CD1c-positive myeloid dendritic cell (primary cell): ENCODE measurements at regions not wholly inside any gene's neighbourhood (a gene's known extent, or its start where the extent isn't known, plus 50 kb on each side); places are given as distances from the start of the nearest gene placed in this dataset.

Source experiments
- DNase-seq: peaks from one replicate; pipeline ENCODE4 v3.0.0-alpha.2; 2016; ENCODE audit errors: extremely low spot score

GRCh38 chr2:8160959-8161358, 520.9 kb upstream of the ID2 start:
- no peak for DNase-seq

GRCh38 chr2:8162552-8162951, 519.3 kb upstream of the ID2 start:
- no peak for DNase-seq

- DNase-seq: no peak
Measured at GRCh38 chr2:8165550-8165949, 516.3 kb upstream of the ID2 start.

- no peak for DNase-seq
Measured at GRCh38 chr2:8168022-8168717, 513.7 kb upstream of the ID2 start.

- no peak for DNase-seq
Measured at GRCh38 chr2:8168876-8169424, 512.9 kb upstream of the ID2 start.

GRCh38 chr2:8169443-8169842, 512.4 kb upstream of the ID2 start:
- no peak for DNase-seq

GRCh38 chr2:8170552-8171327, 511.1 kb upstream of the ID2 start:
- no peak for DNase-seq

GRCh38 chr2:8171608-8172007, 510.2 kb upstream of the ID2 start:
- no peak for DNase-seq

- DNase-seq: no peak
Measured at GRCh38 chr2:8172661-8173060, 509.2 kb upstream of the ID2 start.

GRCh38 chr2:8174641-8175257, 507.1 kb upstream of the ID2 start:
- DNase-seq: peak; percentile 16

- DNase-seq: peak; percentile 84
Measured at GRCh38 chr2:8176887-8177286, 505.0 kb upstream of the ID2 start.

- DNase-seq: peak; percentile 72
Measured at GRCh38 chr2:8177566-8177965, 504.3 kb upstream of the ID2 start.

- peak; percentile 69 for DNase-seq
Measured at GRCh38 chr2:8178911-8179310, 502.9 kb upstream of the ID2 start.

- no peak for DNase-seq
Measured at GRCh38 chr2:8189316-8189715, 492.5 kb upstream of the ID2 start.

GRCh38 chr2:8190279-8190678, 491.6 kb upstream of the ID2 start:
- DNase-seq: no peak

GRCh38 chr2:8191427-8191826, 490.4 kb upstream of the ID2 start:
- DNase-seq: no peak

GRCh38 chr2:8193146-8193545, 488.7 kb upstream of the ID2 start:
- peak; percentile 39 for DNase-seq

- peak; percentile 76 for DNase-seq
Measured at GRCh38 chr2:8193686-8194615, 487.9 kb upstream of the ID2 start.

- no peak for DNase-seq
Measured at GRCh38 chr2:8195784-8196183, 486.1 kb upstream of the ID2 start.

GRCh38 chr2:8196316-8196715, 485.5 kb upstream of the ID2 start:
- no peak for DNase-seq

GRCh38 chr2:8197101-8197500, 484.8 kb upstream of the ID2 start:
- DNase-seq: no peak

- DNase-seq: no peak
Measured at GRCh38 chr2:8197825-8198224, 484.0 kb upstream of the ID2 start.
